Heart left ventricle (tissue), 13 donors: ENCODE measurements at regions not wholly inside any gene's neighbourhood (a gene's known extent, or its start where the extent isn't known, plus 50 kb on each side); places are given as distances from the start of the nearest gene placed in this dataset.

Source experiments
- POLR2A ChIP-seq, 2 donors: fragments of 450-650 bp; IDR thresholded peaks; one replicate each; pipeline ENCODE4 v1.6.1; 2017; ENCODE audit warnings: antibody characterized with exemption in 2 of 2, mild to moderate bottlenecking in 2 of 2, moderate library complexity in 2 of 2
- TF ChIP-seq, protein P1 (sequence below), 12 donors: fragments of 200-600 bp; sonication (generic) in 4 of 12; IDR thresholded peaks; one replicate each; pipeline versions ENCODE4 v1.5.0 to v1.8.0; 2018 to 2022; ENCODE audit warnings: antibody characterized with exemption in 12 of 12, mild to moderate bottlenecking in 5 of 12
- donor health status: ischemic (EF 13 %, LVEDD 7.1; RV severe dilation, severe dysfunction).
- donor health status: DM: no; HTN: yes; CAD: no.
- donor health status: DM: no; HTN: no; CAD: no.
- donor health status: ischemic (EF 25% LVEDD 6.9; RV normal size, moderate dysfunction).
- donor health status: ischemic (EF 25% LVEDD 5.7; RV mildly dilated, moderate dysfunction).
- donor health status: ischemic (EF 35%, LVEDD 5.7; RV mildly dilated, moderate dysfunction).
- donor health status: nonischemic (EF 11% LVEDD 7.7; RV severe dilation, severe dysfunction).
- donor health status: DM: yes; HTN: yes; CAD: no.
- donor health status: PGD.
- donor health status: ischemic (EF 29% LVEDD 5.4; RV normal size, mild dysfunction).
- donor health status: nonischemic (EF 23%, LVEDD 6.1; RV moderate dilation, normal function).

DNA sequence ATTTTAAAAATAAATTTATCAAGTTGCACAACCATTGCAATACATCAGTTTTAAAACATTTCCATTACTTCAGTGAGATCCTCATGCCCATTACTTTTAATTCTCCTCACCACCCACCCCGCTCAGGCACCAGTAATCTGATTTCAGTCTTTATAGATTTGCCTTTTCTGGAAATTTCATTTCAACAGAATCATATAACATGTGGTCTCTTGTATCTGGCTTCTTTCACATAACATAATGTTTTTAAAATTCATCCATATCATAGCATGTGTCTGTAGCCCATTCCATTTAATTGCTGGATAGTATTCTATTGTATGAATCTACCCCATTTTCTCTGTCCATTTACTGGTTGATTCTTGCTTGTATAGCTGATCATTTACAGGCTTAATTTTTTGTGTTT is 110.3 kb upstream of the TMEM108 start:
- TF ChIP-seq, protein P1, sequence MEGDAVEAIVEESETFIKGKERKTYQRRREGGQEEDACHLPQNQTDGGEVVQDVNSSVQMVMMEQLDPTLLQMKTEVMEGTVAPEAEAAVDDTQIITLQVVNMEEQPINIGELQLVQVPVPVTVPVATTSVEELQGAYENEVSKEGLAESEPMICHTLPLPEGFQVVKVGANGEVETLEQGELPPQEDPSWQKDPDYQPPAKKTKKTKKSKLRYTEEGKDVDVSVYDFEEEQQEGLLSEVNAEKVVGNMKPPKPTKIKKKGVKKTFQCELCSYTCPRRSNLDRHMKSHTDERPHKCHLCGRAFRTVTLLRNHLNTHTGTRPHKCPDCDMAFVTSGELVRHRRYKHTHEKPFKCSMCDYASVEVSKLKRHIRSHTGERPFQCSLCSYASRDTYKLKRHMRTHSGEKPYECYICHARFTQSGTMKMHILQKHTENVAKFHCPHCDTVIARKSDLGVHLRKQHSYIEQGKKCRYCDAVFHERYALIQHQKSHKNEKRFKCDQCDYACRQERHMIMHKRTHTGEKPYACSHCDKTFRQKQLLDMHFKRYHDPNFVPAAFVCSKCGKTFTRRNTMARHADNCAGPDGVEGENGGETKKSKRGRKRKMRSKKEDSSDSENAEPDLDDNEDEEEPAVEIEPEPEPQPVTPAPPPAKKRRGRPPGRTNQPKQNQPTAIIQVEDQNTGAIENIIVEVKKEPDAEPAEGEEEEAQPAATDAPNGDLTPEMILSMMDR (IDR thresholded peaks at IDR 0.05): no peak
- TF ChIP-seq POLR2A (IDR thresholded peaks at IDR 0.05): no peak
